Liver (tissue), 8 donors: ENCODE measurements at regions not wholly inside any gene's neighbourhood (a gene's known extent, or its start where the extent isn't known, plus 50 kb on each side); places are given as distances from the start of the nearest gene placed in this dataset.

ENCODE experiments used
- DNase-seq: peaks from one replicate; pipeline ENCODE4 v3.0.0-alpha.2; 2017; ENCODE audit warnings: low spot score
- H3K27ac ChIP-seq, 2 donors: one replicate each; pipeline ENCODE4 v1.7.0; 2013; ENCODE audit warnings: inconsistent platforms in 2 of 2, low read length in 2 of 2, control low read depth in 1 of 2, low read depth in 1 of 2, mild to moderate bottlenecking in 1 of 2
- H3K27me3 ChIP-seq, 4 donors: one replicate each; pipeline versions ENCODE4 v1.6.1 to v1.7.0; 2013; ENCODE audit warnings: low read length in 3 of 4, inconsistent platforms in 1 of 4, mild to moderate bottlenecking in 1 of 4, moderate library complexity in 1 of 4; ENCODE audit not compliant: control insufficient read depth in 4 of 4, insufficient read depth in 4 of 4
- H3K36me3 ChIP-seq, 4 donors: one replicate each; pipeline versions ENCODE4 v1.6.1 to v1.7.0; 2013; ENCODE audit warnings: low read length in 3 of 4, mild to moderate bottlenecking in 3 of 4, low read depth in 1 of 4, moderate library complexity in 1 of 4; ENCODE audit not compliant: control insufficient read depth in 4 of 4, insufficient read depth in 3 of 4
- H3K4me1 ChIP-seq, 4 donors: one replicate each; pipeline versions ENCODE4 v1.6.1 to v1.7.0; 2013; ENCODE audit warnings: low read length in 3 of 4, mild to moderate bottlenecking in 3 of 4, moderate library complexity in 1 of 4; ENCODE audit not compliant: control insufficient read depth in 4 of 4, insufficient read depth in 4 of 4
- H3K4me3 ChIP-seq, 3 donors: one replicate each; pipeline versions ENCODE4 v1.6.1 to v1.7.0; 2013; ENCODE audit warnings: low read length in 3 of 3, control low read depth in 1 of 3, low read depth in 1 of 3, mild to moderate bottlenecking in 1 of 3
- H3K9ac ChIP-seq, 2 donors: one replicate each; pipeline ENCODE4 v1.7.0; 2013; ENCODE audit warnings: low read length in 2 of 2, mild to moderate bottlenecking in 2 of 2, moderate library complexity in 2 of 2, control low read depth in 1 of 2, low read depth in 1 of 2
- H3K9me3 ChIP-seq, 4 donors: one replicate each; pipeline versions ENCODE4 v1.6.1 to v1.7.0; 2013; ENCODE audit warnings: low read length in 3 of 4; ENCODE audit not compliant: control insufficient read depth in 4 of 4
- ATF3 ChIP-seq: IDR thresholded peaks from 2 replicates; pipeline ENCODE4 v1.6.1; 2016; ENCODE audit warnings: antibody characterized with exemption
- CTCF ChIP-seq: fragments of 150-350 bp; IDR thresholded peaks from 2 replicates; pipeline ENCODE4 v1.5.1; 2017; ENCODE audit warnings: improper control_type of control experiment, low read depth, low read length; ENCODE audit not compliant: missing input control
- EGR1 ChIP-seq, 2 donors: IDR thresholded peaks; 2 replicates each; pipeline ENCODE4 v1.6.1; 2016 to 2018; ENCODE audit warnings: antibody characterized with exemption in 2 of 2, low read depth in 2 of 2
- FOXA2 ChIP-seq: IDR thresholded peaks from 2 replicates; pipeline ENCODE4 v1.6.1; 2016; ENCODE audit warnings: antibody characterized with exemption
- GABPA ChIP-seq, 2 donors: IDR thresholded peaks in 1 of 2; conservative IDR thresholded peaks in 1 of 2; 2 replicates each; pipeline ENCODE4 v1.6.1; 2016; ENCODE audit warnings: antibody characterized with exemption in 2 of 2, mild to moderate bottlenecking in 1 of 2, moderate library complexity in 1 of 2
- HNF4A ChIP-seq, 2 donors: conservative IDR thresholded peaks; 2 replicates each; pipeline ENCODE4 v1.6.1; 2016; ENCODE audit warnings: antibody characterized with exemption in 2 of 2, mild to moderate bottlenecking in 2 of 2
- HNF4G ChIP-seq: IDR thresholded peaks from 2 replicates; pipeline ENCODE4 v1.6.1; 2016; ENCODE audit warnings: antibody characterized with exemption
- JUND ChIP-seq, 2 donors: IDR thresholded peaks; 2 replicates each; pipeline ENCODE4 v1.6.1; 2016; ENCODE audit warnings: antibody characterized with exemption in 2 of 2
- NR2F2 ChIP-seq: IDR thresholded peaks from 2 replicates; pipeline ENCODE4 v1.6.1; 2016; ENCODE audit warnings: antibody characterized with exemption
- RAD21 ChIP-seq, 2 donors: IDR thresholded peaks; 2 replicates each; pipeline ENCODE4 v1.6.1; 2016; ENCODE audit warnings: antibody characterized with exemption in 2 of 2, mild to moderate bottlenecking in 2 of 2
- REST ChIP-seq: IDR thresholded peaks from 2 replicates; pipeline ENCODE4 v1.6.1; 2016; ENCODE audit warnings: antibody characterized with exemption, mild to moderate bottlenecking
- RXRA ChIP-seq, 2 donors: IDR thresholded peaks; 2 replicates each; pipeline ENCODE4 v1.6.1; 2017 to 2018; ENCODE audit warnings: antibody characterized with exemption in 2 of 2, mild to moderate bottlenecking in 1 of 2
- SP1 ChIP-seq: IDR thresholded peaks from 2 replicates; pipeline ENCODE4 v1.6.1; 2018; ENCODE audit warnings: antibody characterized with exemption, mild to moderate bottlenecking
- TAF1 ChIP-seq: conservative IDR thresholded peaks from 2 replicates; pipeline ENCODE4 v1.6.1; 2016; ENCODE audit warnings: antibody characterized with exemption, mild to moderate bottlenecking
- YY1 ChIP-seq: IDR thresholded peaks from 2 replicates; pipeline ENCODE4 v1.6.1; 2016; ENCODE audit warnings: antibody characterized with exemption, mild to moderate bottlenecking
- WGBS: extraction: QIAGEN DNeasy Blood & Tissue Kit; methylation state at CpG from one replicate; pipeline ENCODE4 v1.1.7; 2013; 5-methylcytosine and 5-hydroxymethylcytosine counted together
- donor health status: healthy.
- donor health status: healthy.
- donor health status: healthy.
- donor health status: healthy.
- donor health status: healthy.

GRCh38 chr2:55973673-55974072 lies 50.1 kb upstream of the EFEMP1 start:
- H3K9ac ChIP-seq: no peak overlapping the region
- no peak for DNase-seq
- H3K9me3 ChIP-seq: no peaks in the 10 kb centered on the region
- 93% methylated on average over 1 of the region's 1 CpG for WGBS
- H3K36me3 ChIP-seq: no peaks in the 10 kb centered on the region
- H3K27ac ChIP-seq: no peak overlapping the region
- H3K27me3 ChIP-seq: no peaks in the 10 kb centered on the region
- no peaks in the 10 kb centered on the region for H3K4me1 ChIP-seq
- H3K4me3 ChIP-seq: no peak overlapping the region
- TF ChIP-seq YY1 (no peak), SP1 (no peak), NR2F2 (no peak), RXRA (IDR thresholded peaks at IDR 0.05) (no peak)

GRCh38 chr2:55976681-55977080 lies 53.1 kb upstream of the EFEMP1 start:
- DNase-seq: no peak
- no peak for TF ChIP-seq HNF4A (conservative IDR thresholded peaks at IDR 0.05)
- no peak for TF ChIP-seq CTCF
- no peak for TF ChIP-seq GABPA (IDR thresholded peaks at IDR 0.05 in 1 of 2, conservative IDR thresholded peaks at IDR 0.05 in 1 of 2)
- TF ChIP-seq TAF1: no peak
- TF ChIP-seq HNF4G: no peak
- TF ChIP-seq EGR1 (IDR thresholded peaks at IDR 0.05; ENCODE audit: low read depth in 2 of 2): no peak
- no peak for TF ChIP-seq ATF3
- TF ChIP-seq SP1: no peak
- TF ChIP-seq REST: no peak
- no peak for TF ChIP-seq FOXA2
- no peak for TF ChIP-seq YY1
- TF ChIP-seq JUND (IDR thresholded peaks at IDR 0.05): no peak
- TF ChIP-seq NR2F2: no peak
- no peak for TF ChIP-seq RXRA (IDR thresholded peaks at IDR 0.05)
- no peak for TF ChIP-seq RAD21 (IDR thresholded peaks at IDR 0.05)
- no peaks in the 10 kb centered on the region for H3K9me3 ChIP-seq
- H3K4me3 ChIP-seq: no peak overlapping the region
- H3K27ac ChIP-seq: no peak overlapping the region
- H3K4me1 ChIP-seq: no peaks in the 10 kb centered on the region
- H3K27me3 ChIP-seq: no peaks in the 10 kb centered on the region
- H3K36me3 ChIP-seq: no peaks in the 10 kb centered on the region
- H3K9ac ChIP-seq: no peak overlapping the region
